Endothelial cell of umbilical vein (primary cell): ENCODE measurements at regions not wholly inside any gene's neighbourhood (a gene's known extent, or its start where the extent isn't known, plus 50 kb on each side); places are given as distances from the start of the nearest gene placed in this dataset.

Experiments used
- EZH2 ChIP-seq: IDR thresholded peaks from 2 replicates; pipeline ENCODE4 v1.6.1; 2012; ENCODE audit warnings: borderline replicate concordance, low read depth, mild to moderate bottlenecking, moderate library complexity, low read length, inconsistent platforms; ENCODE audit not compliant: severe bottlenecking
- GATA2 ChIP-seq: IDR thresholded peaks from 2 replicates; pipeline ENCODE4 v1.7.0; 2011; ENCODE audit warnings: low read depth, mild to moderate bottlenecking, moderate library complexity, mixed read lengths, low read length; ENCODE audit not compliant: insufficient read length, insufficient read depth
- JUN ChIP-seq: IDR thresholded peaks from 2 replicates; pipeline ENCODE4 v1.6.1; 2011; ENCODE audit warnings: borderline replicate concordance, low read depth; ENCODE audit not compliant: insufficient read length, insufficient read depth
- MYC ChIP-seq: IDR thresholded peaks from one replicate; pipeline ENCODE4 v1.6.1; 2011; ENCODE audit warnings: mild to moderate bottlenecking, low read depth, low read length
- POLR2A ChIP-seq: IDR thresholded peaks from 2 replicates; pipeline ENCODE4 v1.6.1; 2012; ENCODE audit warnings: low read depth, mild to moderate bottlenecking, control low read depth, low read length
- POLR2AphosphoS5 ChIP-seq: IDR thresholded peaks from 2 replicates; pipeline ENCODE4 v1.6.1; 2012; ENCODE audit warnings: low read depth, mild to moderate bottlenecking, control low read depth, low read length, moderate library complexity; ENCODE audit not compliant: insufficient read depth
- TF ChIP-seq, protein P1 (sequence below), 2 donors: IDR thresholded peaks; 1 replicate in 1 of 2; 2 replicates in 1 of 2; pipeline ENCODE4 v1.5.1; 2011; ENCODE audit warnings: low read length in 2 of 2, mild to moderate bottlenecking in 2 of 2, moderate library complexity in 2 of 2, control low read depth in 1 of 2, inconsistent platforms in 1 of 2, low read depth in 1 of 2; ENCODE audit not compliant: insufficient read depth in 1 of 2; ENCODE audit errors: extremely low read depth in 1 of 2
- TF ChIP-seq, protein P2 (sequence below): IDR thresholded peaks from 2 replicates; pipeline ENCODE4 v1.6.1; 2011; ENCODE audit not compliant: insufficient read depth, insufficient read length

DNA sequence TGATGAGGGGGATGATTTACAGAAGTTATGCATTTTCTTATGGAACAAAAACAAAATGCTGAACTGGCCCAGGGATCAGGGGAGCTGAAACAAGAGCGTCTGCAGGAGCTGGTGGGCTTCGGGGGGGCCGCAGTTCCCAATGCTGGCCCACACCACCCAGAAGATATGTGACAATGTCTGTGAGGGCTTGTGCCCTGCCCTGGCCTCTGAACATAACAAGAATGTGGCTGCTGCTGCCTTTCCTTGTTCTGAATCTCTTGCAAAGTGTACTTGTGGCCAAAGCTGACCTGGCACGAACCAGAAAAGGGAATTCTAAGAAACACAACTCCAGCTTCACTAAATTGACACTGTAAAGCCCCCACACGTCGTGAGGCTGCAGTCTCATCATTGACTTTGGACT is 66.7 kb downstream of the SEC61B start:
- no peak for TF ChIP-seq EZH2
- TF ChIP-seq, protein P1, sequence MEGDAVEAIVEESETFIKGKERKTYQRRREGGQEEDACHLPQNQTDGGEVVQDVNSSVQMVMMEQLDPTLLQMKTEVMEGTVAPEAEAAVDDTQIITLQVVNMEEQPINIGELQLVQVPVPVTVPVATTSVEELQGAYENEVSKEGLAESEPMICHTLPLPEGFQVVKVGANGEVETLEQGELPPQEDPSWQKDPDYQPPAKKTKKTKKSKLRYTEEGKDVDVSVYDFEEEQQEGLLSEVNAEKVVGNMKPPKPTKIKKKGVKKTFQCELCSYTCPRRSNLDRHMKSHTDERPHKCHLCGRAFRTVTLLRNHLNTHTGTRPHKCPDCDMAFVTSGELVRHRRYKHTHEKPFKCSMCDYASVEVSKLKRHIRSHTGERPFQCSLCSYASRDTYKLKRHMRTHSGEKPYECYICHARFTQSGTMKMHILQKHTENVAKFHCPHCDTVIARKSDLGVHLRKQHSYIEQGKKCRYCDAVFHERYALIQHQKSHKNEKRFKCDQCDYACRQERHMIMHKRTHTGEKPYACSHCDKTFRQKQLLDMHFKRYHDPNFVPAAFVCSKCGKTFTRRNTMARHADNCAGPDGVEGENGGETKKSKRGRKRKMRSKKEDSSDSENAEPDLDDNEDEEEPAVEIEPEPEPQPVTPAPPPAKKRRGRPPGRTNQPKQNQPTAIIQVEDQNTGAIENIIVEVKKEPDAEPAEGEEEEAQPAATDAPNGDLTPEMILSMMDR (IDR thresholded peaks at IDR 0.05; ENCODE audit: extremely low read depth in 1 of 2, insufficient read depth in 1 of 2, low read depth in 1 of 2, low read length in 2 of 2): no peak
- no peak for TF ChIP-seq POLR2A
- no peak for TF ChIP-seq JUN
- TF ChIP-seq POLR2AphosphoS5: no peak
- TF ChIP-seq, protein P2, sequence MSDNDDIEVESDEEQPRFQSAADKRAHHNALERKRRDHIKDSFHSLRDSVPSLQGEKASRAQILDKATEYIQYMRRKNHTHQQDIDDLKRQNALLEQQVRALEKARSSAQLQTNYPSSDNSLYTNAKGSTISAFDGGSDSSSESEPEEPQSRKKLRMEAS: no peak
- TF ChIP-seq GATA2: no peak
- TF ChIP-seq MYC: no peak
